K562 (cell line): ENCODE measurements at regions not wholly inside any gene's neighbourhood (a gene's known extent, or its start where the extent isn't known, plus 50 kb on each side); places are given as distances from the start of the nearest gene placed in this dataset.

Source experiments
- ATAC-seq: fragments of 200-7000 bp; cut with Tn5 transposase; 3 replicates; pipeline ENCODE4 v1.9.1; 2020; ENCODE audit warnings: moderate library complexity
- BruUV-seq: library from RNA; stranded (reverse); fragments of 400-500 nt; replicated peaks from 2 replicates; lab custom pipeline; 2021; lab: Mats Ljungman, UMichigan
- CTCF ChIA-PET: fragments of 300-600 bp; formaldehyde crosslinking; extraction: SDS; loops from one replicate; lab custom pipeline; 2021; ENCODE audit warnings: low intra/inter-chr PET ratio; lab: Yijun Ruan, JAX
- POLR2A ChIA-PET: fragments of 300-600, 350-650 bp; sonication (Branson Sonifier 250); formaldehyde crosslinking; extraction: SDS; loops from one replicate; lab custom pipeline; 2021; ENCODE audit warnings: antibody characterized with exemption, inconsistent platforms; lab: Yijun Ruan, JAX
- DNase-seq, 4 experiments: peaks; one replicate each; pipeline versions ENCODE4 v3.0.0 to v3.0.0-alpha.2; 2011 to 2018; ENCODE audit warnings: low spot score in 3 of 4, mixed read lengths in 3 of 4; ENCODE audit errors: extremely low read depth in 1 of 4
- FAIRE-seq: peaks from 2 replicates; lab custom pipeline; 2011; peaks lifted over from hg19 to GRCh38; lab: Jason Lieb, UNC
- H2AFZ ChIP-seq: 2 replicates; pipeline ENCODE4 v1.6.0; 2011; ENCODE audit warnings: low read depth, low read length, control low read depth, inconsistent platforms
- H3K27ac ChIP-seq: fragments of 200-600 bp; 3 replicates; pipeline ENCODE4 v1.8.0; 2011; ENCODE audit warnings: low read depth, mild to moderate bottlenecking, control low read depth, inconsistent platforms, low read length, moderate library complexity, mixed read lengths; ENCODE audit errors: extremely low read depth
- H3K27me3 ChIP-seq, 2 experiments: fragments of 300-600 bp in 1 of 2; 2 replicates in 1 of 2; 3 replicates in 1 of 2; pipeline versions ENCODE4 v1.6.0 to v1.8.0; 2011; ENCODE audit warnings: inconsistent platforms in 2 of 2, low read length in 2 of 2, mild to moderate bottlenecking in 1 of 2, mixed read lengths in 1 of 2, moderate library complexity in 1 of 2; ENCODE audit not compliant: control insufficient read depth in 2 of 2, insufficient read depth in 2 of 2
- H3K36me3 ChIP-seq: fragments of 300-600 bp; 3 replicates; pipeline ENCODE4 v1.8.0; 2011; ENCODE audit warnings: mild to moderate bottlenecking, low read length, inconsistent platforms; ENCODE audit not compliant: control insufficient read depth, insufficient read depth
- H3K4me1 ChIP-seq, 2 experiments: fragments of 200-600 bp in 1 of 2; replicated peaks in 1 of 2; 2 replicates in 1 of 2; 3 replicates in 1 of 2; pipeline versions ENCODE4 v1.5.1 to v1.8.0; 2011; ENCODE audit warnings: inconsistent platforms in 2 of 2, low read length in 2 of 2, mild to moderate bottlenecking in 1 of 2, mixed read lengths in 1 of 2, moderate library complexity in 1 of 2; ENCODE audit not compliant: control insufficient read depth in 2 of 2, insufficient read depth in 2 of 2
- H3K4me2 ChIP-seq: 2 replicates; pipeline ENCODE4 v1.6.1; 2011; ENCODE audit warnings: low read length, control low read depth, inconsistent platforms, mixed read lengths; ENCODE audit not compliant: insufficient read depth
- H3K4me3 ChIP-seq: fragments of 200-600 bp; sonication (generic), shearing (Covaris generic); 2 replicates; pipeline ENCODE4 v1.5.1; 2016; ENCODE audit warnings: control low read depth, inconsistent platforms
- H3K79me2 ChIP-seq: fragments of 200-600 bp; 3 replicates; pipeline ENCODE4 v1.8.0; 2011; ENCODE audit warnings: low read length, inconsistent platforms; ENCODE audit not compliant: control insufficient read depth, insufficient read depth
- H3K9ac ChIP-seq, 2 experiments: 2 replicates each; pipeline versions ENCODE4 v1.6.0 to v1.6.1; 2011; ENCODE audit warnings: low read depth in 2 of 2, low read length in 2 of 2, control low read depth in 1 of 2, inconsistent platforms in 1 of 2, mild to moderate bottlenecking in 1 of 2, mixed read lengths in 1 of 2; ENCODE audit not compliant: insufficient read depth in 1 of 2
- H3K9me1 ChIP-seq: one replicate; pipeline ENCODE4 v1.6.0; 2011; ENCODE audit warnings: inconsistent platforms, mild to moderate bottlenecking, low read length, moderate library complexity; ENCODE audit not compliant: control insufficient read depth, insufficient read depth
- H3K9me3 ChIP-seq: replicated peaks from 2 replicates; pipeline ENCODE4 v1.5.1; 2011; ENCODE audit warnings: low read depth, low read length, inconsistent platforms; ENCODE audit not compliant: control insufficient read depth, insufficient read depth
- H4K20me1 ChIP-seq: replicated peaks from 2 replicates; pipeline ENCODE4 v1.6.1; 2011; ENCODE audit warnings: low read length, inconsistent platforms, mixed read lengths; ENCODE audit not compliant: control insufficient read depth, insufficient read depth
- ARHGAP35 ChIP-seq: fragments of 450-650 bp; IDR thresholded peaks from 2 replicates; pipeline ENCODE4 v1.6.1; 2018; ENCODE audit not compliant: partially characterized antibody
- BCOR ChIP-seq: fragments of 450-650 bp; IDR thresholded peaks from 2 replicates; pipeline ENCODE4 v1.6.1; 2016
- CTBP1 ChIP-seq: fragments of 450-650 bp; IDR thresholded peaks from 2 replicates; pipeline ENCODE4 v1.6.1; 2016; ENCODE audit warnings: borderline replicate concordance
- FOXA1 ChIP-seq: fragments of 450-650 bp; IDR thresholded peaks from 2 replicates; pipeline ENCODE4 v1.6.1; 2016; ENCODE audit warnings: mild to moderate bottlenecking, borderline replicate concordance
- JUN ChIP-seq, 2 experiments: sonication (generic) in 1 of 2; formaldehyde crosslinking in 1 of 2; IDR thresholded peaks; 2 replicates each; pipeline versions ENCODE4 v1.6.1 to v1.8.0; 2012 to 2022; ENCODE audit warnings: borderline replicate concordance in 2 of 2, mild to moderate bottlenecking in 2 of 2, improper control_type of control experiment in 1 of 2, low read depth in 1 of 2, low read length in 1 of 2, missing genetic modification reagents in 1 of 2
- LARP7 ChIP-seq: fragments of 450-650 bp; IDR thresholded peaks from 2 replicates; pipeline ENCODE4 v1.6.1; 2016
- MAFK ChIP-seq: IDR thresholded peaks from 2 replicates; pipeline ENCODE4 v1.6.1; 2011; ENCODE audit warnings: low read length, improper control_type of control experiment
- PTRF ChIP-seq: fragments of 450-650 bp; IDR thresholded peaks from 2 replicates; pipeline ENCODE4 v1.6.1; 2016; ENCODE audit warnings: mild to moderate bottlenecking, missing genetic modification characterization, missing compliant biosample characterization
- SRSF3 ChIP-seq: fragments of 200-400 bp; formaldehyde crosslinking; IDR thresholded peaks from 2 replicates; pipeline ENCODE4 v1.6.1; 2016; ENCODE audit warnings: mild to moderate bottlenecking, low read length, moderate library complexity; ENCODE audit not compliant: insufficient read depth
- WGBS: fragments of 100-300 bp; shearing (Covaris generic); methylation state at CpG from one replicate; pipeline ENCODE4 v1.1.6; 2016; ENCODE audit warnings: low coverage, mixed read lengths; ENCODE audit not compliant: insufficient coverage; ENCODE audit errors: missing lambda C conversion rate; 5-methylcytosine and 5-hydroxymethylcytosine counted together
- in situ Hi-C: fragments of 300-500 bp; cut with MboI; formaldehyde crosslinking; loops from 4 replicates; pipeline ENCODE4 v1.15.0; 2018; ENCODE audit warnings: inconsistent platforms, mixed read lengths
- intact Hi-C: fragments of 100-400 bp; cut with micrococcal nuclease; formaldehyde crosslinking; loops from 2 replicates; pipeline ENCODE4 v1.14.2; 2022
- TF ChIP-seq, protein P1 (sequence below): fragments of 250-450 bp; sonication (Bioruptor Pico); IDR thresholded peaks from 2 replicates; pipeline ENCODE4 v1.9.0; 2021; ENCODE audit warnings: mild to moderate bottlenecking
- TF ChIP-seq, protein P2 (sequence below): sonication (generic); formaldehyde crosslinking; IDR thresholded peaks from 2 replicates; pipeline ENCODE4 v1.8.1; 2023; ENCODE audit warnings: mild to moderate bottlenecking, missing genetic modification reagents
- TF ChIP-seq, protein P3 (sequence below): fragments of 200-800 bp; sonication (Bioruptor generic); IDR thresholded peaks from 2 replicates; pipeline ENCODE4 v1.6.1; 2016; ENCODE audit warnings: missing genetic modification characterization, missing compliant biosample characterization

DNA sequence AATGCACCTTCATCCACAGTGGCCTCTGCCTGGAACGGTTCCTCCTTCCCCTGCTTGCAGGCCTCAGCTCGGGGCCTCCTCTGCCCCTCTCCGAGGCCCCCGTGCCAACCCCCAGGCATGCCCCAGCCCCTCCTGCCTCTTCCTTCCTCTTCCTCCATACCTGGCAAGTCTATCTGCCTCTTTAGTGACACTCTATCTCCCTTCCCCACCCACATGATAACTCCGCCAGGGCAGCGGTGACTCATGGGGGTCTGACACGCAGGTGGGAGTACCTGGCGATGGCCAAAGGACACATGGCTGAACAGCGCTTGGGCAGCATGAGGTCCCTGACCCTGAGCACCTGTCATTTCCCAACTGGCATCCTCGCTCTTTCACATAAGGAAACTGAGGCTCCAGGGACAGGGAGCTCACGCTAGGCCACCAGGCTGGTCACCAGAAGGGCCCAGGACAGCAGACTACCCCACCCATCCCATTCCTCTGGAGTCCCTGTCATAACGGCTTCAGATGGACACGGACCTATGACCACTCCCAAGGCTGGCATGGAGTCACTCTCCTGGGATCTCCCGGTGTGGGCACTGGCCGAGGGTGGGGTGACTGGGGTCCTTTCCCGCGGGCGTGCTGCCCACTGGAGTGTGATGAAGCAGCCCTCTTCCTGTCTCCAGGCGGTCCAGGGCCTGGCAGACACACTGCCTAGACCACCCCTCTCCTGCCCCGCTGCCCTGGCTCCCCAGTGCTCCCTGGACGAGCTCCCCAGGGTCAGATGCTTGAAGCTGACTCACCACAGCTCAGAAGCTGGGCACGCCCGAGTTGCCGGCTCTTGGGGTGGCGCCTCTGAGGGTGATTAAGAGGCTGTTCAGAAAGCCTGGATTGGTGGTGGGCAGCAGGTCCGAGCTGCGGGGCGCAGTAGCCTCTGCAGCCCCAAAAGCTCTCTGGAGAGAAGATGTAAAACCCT is 100.6 kb downstream of the ENGASE start (continued):
- TF ChIP-seq JUN (IDR thresholded peaks at IDR 0.05; ENCODE audit: borderline replicate concordance, low read depth, low read length) (no peak), JUN (CRISPR knock-in tag; IDR thresholded peaks at IDR 0.05; ENCODE audit: borderline replicate concordance) (no peak)

DNA sequence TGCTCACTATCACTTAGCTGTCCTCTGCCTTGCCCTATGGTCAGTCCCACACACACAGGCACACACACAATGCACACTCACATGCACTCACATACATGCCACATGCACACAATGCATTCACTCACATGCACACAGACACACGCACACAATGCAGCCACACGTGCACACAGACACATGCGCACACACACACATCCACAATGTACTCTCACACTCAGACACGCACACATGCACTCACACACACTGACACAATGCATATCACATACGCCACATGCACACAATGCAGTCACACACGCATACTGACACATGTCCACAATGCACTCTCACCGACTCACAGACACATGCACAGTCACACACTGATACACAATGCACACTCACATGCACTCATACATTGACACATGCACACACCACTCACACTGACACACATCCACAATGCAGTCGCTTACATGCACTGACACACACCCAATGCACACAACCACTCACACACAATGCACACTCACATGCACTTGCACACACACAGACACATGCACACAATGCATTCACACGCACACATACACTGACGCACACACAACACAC is 99.7 kb downstream of the ENGASE start:
- ChIA-PET CTCF (no interaction called here), POLR2A (no interaction called here)
- Histone ChIP-seq H3K79me2 (no peaks in the 10 kb centered on the region), H3K4me2 (no peak overlapping the region), H3K9me1 (no peaks in the 10 kb centered on the region), H3K27ac (no peak overlapping the region), H3K4me1 (no peaks in the 10 kb centered on the region), H3K9ac (no peak overlapping the region), H2AFZ (no peak overlapping the region), H4K20me1 (peaks cover 35% of the 10 kb centered on the region), H3K27me3 (peaks cover 36 to 88% of the 10 kb centered on the region in 2 experiments), H3K36me3 (no peaks in the 10 kb centered on the region), H3K4me3 (no peak overlapping the region), H3K9me3 (no peaks in the 10 kb centered on the region)
- ATAC-seq: no peak
- TF ChIP-seq PTRF (no peak), LARP7 (no peak), MAFK (no peak), FOXA1 (no peak), BCOR (no peak), SRSF3 (no peak), ARHGAP35 (no peak), CTBP1 (no peak)
- TF ChIP-seq, protein P1, sequence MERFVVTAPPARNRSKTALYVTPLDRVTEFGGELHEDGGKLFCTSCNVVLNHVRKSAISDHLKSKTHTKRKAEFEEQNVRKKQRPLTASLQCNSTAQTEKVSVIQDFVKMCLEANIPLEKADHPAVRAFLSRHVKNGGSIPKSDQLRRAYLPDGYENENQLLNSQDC (CRISPR knock-in tag): no peak
- TF ChIP-seq, protein P2, sequence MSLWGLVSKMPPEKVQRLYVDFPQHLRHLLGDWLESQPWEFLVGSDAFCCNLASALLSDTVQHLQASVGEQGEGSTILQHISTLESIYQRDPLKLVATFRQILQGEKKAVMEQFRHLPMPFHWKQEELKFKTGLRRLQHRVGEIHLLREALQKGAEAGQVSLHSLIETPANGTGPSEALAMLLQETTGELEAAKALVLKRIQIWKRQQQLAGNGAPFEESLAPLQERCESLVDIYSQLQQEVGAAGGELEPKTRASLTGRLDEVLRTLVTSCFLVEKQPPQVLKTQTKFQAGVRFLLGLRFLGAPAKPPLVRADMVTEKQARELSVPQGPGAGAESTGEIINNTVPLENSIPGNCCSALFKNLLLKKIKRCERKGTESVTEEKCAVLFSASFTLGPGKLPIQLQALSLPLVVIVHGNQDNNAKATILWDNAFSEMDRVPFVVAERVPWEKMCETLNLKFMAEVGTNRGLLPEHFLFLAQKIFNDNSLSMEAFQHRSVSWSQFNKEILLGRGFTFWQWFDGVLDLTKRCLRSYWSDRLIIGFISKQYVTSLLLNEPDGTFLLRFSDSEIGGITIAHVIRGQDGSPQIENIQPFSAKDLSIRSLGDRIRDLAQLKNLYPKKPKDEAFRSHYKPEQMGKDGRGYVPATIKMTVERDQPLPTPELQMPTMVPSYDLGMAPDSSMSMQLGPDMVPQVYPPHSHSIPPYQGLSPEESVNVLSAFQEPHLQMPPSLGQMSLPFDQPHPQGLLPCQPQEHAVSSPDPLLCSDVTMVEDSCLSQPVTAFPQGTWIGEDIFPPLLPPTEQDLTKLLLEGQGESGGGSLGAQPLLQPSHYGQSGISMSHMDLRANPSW: no peak
- TF ChIP-seq, protein P3, sequence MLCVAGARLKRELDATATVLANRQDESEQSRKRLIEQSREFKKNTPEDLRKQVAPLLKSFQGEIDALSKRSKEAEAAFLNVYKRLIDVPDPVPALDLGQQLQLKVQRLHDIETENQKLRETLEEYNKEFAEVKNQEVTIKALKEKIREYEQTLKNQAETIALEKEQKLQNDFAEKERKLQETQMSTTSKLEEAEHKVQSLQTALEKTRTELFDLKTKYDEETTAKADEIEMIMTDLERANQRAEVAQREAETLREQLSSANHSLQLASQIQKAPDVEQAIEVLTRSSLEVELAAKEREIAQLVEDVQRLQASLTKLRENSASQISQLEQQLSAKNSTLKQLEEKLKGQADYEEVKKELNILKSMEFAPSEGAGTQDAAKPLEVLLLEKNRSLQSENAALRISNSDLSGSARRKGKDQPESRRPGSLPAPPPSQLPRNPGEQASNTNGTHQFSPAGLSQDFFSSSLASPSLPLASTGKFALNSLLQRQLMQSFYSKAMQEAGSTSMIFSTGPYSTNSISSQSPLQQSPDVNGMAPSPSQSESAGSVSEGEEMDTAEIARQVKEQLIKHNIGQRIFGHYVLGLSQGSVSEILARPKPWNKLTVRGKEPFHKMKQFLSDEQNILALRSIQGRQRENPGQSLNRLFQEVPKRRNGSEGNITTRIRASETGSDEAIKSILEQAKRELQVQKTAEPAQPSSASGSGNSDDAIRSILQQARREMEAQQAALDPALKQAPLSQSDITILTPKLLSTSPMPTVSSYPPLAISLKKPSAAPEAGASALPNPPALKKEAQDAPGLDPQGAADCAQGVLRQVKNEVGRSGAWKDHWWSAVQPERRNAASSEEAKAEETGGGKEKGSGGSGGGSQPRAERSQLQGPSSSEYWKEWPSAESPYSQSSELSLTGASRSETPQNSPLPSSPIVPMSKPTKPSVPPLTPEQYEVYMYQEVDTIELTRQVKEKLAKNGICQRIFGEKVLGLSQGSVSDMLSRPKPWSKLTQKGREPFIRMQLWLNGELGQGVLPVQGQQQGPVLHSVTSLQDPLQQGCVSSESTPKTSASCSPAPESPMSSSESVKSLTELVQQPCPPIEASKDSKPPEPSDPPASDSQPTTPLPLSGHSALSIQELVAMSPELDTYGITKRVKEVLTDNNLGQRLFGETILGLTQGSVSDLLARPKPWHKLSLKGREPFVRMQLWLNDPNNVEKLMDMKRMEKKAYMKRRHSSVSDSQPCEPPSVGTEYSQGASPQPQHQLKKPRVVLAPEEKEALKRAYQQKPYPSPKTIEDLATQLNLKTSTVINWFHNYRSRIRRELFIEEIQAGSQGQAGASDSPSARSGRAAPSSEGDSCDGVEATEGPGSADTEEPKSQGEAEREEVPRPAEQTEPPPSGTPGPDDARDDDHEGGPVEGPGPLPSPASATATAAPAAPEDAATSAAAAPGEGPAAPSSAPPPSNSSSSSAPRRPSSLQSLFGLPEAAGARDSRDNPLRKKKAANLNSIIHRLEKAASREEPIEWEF (CRISPR knock-in tag): no peak
- no TSS peak for BruUV-seq
- in situ Hi-C loops: no loop called here
- 1% methylated on average over 10 of the region's 10 CpGs for WGBS
- FAIRE-seq: no peak
- no peak for DNase-seq
- intact Hi-C loops: no loop called here
